Osteoblast (primary cell): ENCODE measurements at regions not wholly inside any gene's neighbourhood (a gene's known extent, or its start where the extent isn't known, plus 50 kb on each side); places are given as distances from the start of the nearest gene placed in this dataset.

Experiments
- DNase-seq: peaks from one replicate; pipeline ENCODE4 v3.0.0; 2011; ENCODE audit warnings: low spot score, mixed read lengths; ENCODE audit not compliant: insufficient read length; ENCODE audit errors: missing footprints
- H2AFZ ChIP-seq: 2 replicates; pipeline ENCODE4 v1.6.0; 2011; ENCODE audit warnings: mild to moderate bottlenecking, low read length
- H3K27ac ChIP-seq: 2 replicates; pipeline ENCODE4 v1.5.1; 2011; ENCODE audit warnings: mild to moderate bottlenecking, low read depth, low read length, moderate library complexity
- H3K27me3 ChIP-seq: 2 replicates; pipeline ENCODE4 v1.6.0; 2012; ENCODE audit warnings: mild to moderate bottlenecking, control low read depth, inconsistent platforms, low read length, moderate library complexity; ENCODE audit not compliant: insufficient read depth
- H3K36me3 ChIP-seq: 2 replicates; pipeline ENCODE4 v1.5.1; 2011; ENCODE audit warnings: mild to moderate bottlenecking, low read length, control low read depth, moderate library complexity; ENCODE audit not compliant: insufficient read depth
- H3K4me1 ChIP-seq: 2 replicates; pipeline ENCODE4 v1.5.1; 2011; ENCODE audit warnings: mild to moderate bottlenecking, low read length, control low read depth, moderate library complexity; ENCODE audit not compliant: insufficient read depth
- H3K4me2 ChIP-seq: 2 replicates; pipeline ENCODE4 v1.6.0; 2011; ENCODE audit warnings: mild to moderate bottlenecking, low read length; ENCODE audit not compliant: insufficient read depth
- H3K4me3 ChIP-seq: fragments of 200-600 bp; sonication (generic); 3 replicates; pipeline ENCODE4 v1.5.1; 2012; ENCODE audit warnings: mild to moderate bottlenecking, low read length, inconsistent platforms; ENCODE audit not compliant: insufficient read depth
- H3K79me2 ChIP-seq: 2 replicates; pipeline ENCODE4 v1.6.0; 2012; ENCODE audit warnings: mild to moderate bottlenecking, low read length, control low read depth, inconsistent platforms; ENCODE audit not compliant: insufficient read depth
- H3K9me3 ChIP-seq: 2 replicates; pipeline ENCODE4 v1.5.1; 2011; ENCODE audit warnings: low read depth, low read length, control low read depth
- H4K20me1 ChIP-seq: 2 replicates; pipeline ENCODE4 v1.6.0; 2012; ENCODE audit warnings: mild to moderate bottlenecking, low read length, control low read depth; ENCODE audit not compliant: insufficient read depth
- CTCF ChIP-seq: IDR thresholded peaks from 2 replicates; pipeline ENCODE4 v1.5.1; 2011; ENCODE audit warnings: mild to moderate bottlenecking, low read depth, low read length, moderate library complexity; ENCODE audit errors: extremely low read depth

DNA sequence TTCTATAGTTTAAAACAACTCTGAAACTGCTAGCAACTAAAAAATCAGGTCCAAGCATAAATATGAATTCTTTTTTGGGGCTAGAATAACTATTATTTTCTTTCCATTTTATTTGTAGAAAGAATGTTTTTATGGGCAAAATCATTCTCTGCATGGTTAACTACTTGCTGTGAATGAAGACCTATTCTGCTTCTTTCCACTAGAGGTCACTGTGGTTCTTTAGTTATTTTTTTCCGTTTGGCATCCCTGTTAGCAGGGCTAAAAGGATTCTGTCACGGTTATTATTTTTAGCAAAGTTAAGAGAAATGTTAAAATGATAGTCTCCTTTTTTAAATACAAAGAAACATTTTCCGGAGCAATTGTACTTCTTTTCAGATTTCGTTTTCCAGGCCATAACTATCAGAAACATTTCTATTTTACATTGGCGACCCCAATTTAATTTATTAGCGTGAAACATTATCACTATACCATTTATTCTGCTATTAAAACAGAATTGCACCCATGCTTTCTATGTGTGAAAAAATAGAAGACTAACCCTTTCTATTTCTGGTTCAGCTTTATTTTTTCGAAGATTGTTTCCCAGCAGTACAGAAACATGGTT is 404.8 kb downstream of the ATP23 start:
- Histone ChIP-seq H3K4me3 (no peak overlapping the region), H4K20me1 (no peaks in the 10 kb centered on the region), H3K36me3 (no peaks in the 10 kb centered on the region), H3K79me2 (no peaks in the 10 kb centered on the region), H3K9me3 (no peaks in the 10 kb centered on the region), H3K27ac (no peak overlapping the region), H3K4me1 (peaks cover 3% of the 10 kb centered on the region), H3K27me3 (no peaks in the 10 kb centered on the region), H3K4me2 (no peak overlapping the region), H2AFZ (no peak overlapping the region)
- DNase-seq = no peak
- TF ChIP-seq CTCF = peak; percentile 78

- no peak overlapping the region for H3K27ac ChIP-seq
- no peaks in the 10 kb centered on the region for H4K20me1 ChIP-seq
- H3K4me1 ChIP-seq = peaks cover 3% of the 10 kb centered on the region
- no peaks in the 10 kb centered on the region for H3K9me3 ChIP-seq
- no peaks in the 10 kb centered on the region for H3K79me2 ChIP-seq
- no peaks in the 10 kb centered on the region for H3K27me3 ChIP-seq
- no peak overlapping the region for H3K4me2 ChIP-seq
- no peaks in the 10 kb centered on the region for H3K36me3 ChIP-seq
- no peak overlapping the region for H3K4me3 ChIP-seq
- H2AFZ ChIP-seq = no peak overlapping the region
- no peak for TF ChIP-seq CTCF
- DNase-seq = no peak
Measured at GRCh38 chr12:58347188-58347587, 405.8 kb downstream of the ATP23 start.

DNA sequence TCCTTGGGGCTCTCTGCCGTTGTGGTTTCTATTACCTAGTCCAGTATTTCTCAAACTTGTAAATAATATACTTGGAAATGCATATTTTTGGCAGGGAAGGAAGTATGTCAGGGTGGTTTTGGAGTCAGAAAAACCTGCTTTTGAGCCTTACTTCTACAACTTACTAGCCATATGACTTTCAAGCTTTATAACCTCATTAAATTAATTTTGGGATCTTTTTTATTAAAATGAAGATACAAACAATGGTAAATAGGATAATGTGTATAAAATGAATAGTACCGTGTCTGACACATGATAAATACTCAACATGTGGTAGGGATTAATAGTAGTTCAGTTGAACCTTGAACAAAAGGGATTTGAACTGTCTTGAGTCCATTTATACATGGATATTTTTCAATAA is 406.3 kb downstream of the ATP23 start:
- no peak overlapping the region for H2AFZ ChIP-seq
- no peaks in the 10 kb centered on the region for H3K9me3 ChIP-seq
- no peak for DNase-seq
- H3K4me1 ChIP-seq = peaks cover under 1% of the 10 kb centered on the region
- no peak for TF ChIP-seq CTCF
- no peaks in the 10 kb centered on the region for H3K79me2 ChIP-seq
- H3K36me3 ChIP-seq = no peaks in the 10 kb centered on the region
- no peak overlapping the region for H3K4me2 ChIP-seq
- no peak overlapping the region for H3K4me3 ChIP-seq
- no peaks in the 10 kb centered on the region for H3K27me3 ChIP-seq
- H4K20me1 ChIP-seq = no peaks in the 10 kb centered on the region
- H3K27ac ChIP-seq = no peak overlapping the region

DNA sequence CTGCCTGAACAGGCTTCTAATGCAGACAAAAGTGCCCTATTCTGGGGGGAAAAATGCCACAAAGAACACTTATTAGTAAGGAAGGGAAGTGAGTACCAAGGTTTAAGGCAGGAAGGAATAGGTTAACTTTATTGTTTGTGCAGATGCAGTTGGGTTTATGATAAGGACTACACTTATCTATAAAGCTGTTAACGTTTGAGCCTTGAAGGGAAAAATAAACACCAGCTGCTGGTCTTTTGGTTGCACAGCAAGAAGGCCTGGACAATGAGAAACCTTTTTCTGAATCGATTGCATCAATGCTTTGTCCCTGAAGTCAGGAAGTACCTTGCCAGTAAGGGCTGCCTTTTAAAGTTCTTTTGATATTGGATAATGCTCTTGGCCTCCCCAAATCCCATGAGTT is 407.8 kb downstream of the ATP23 start:
- Histone ChIP-seq H3K4me1 (no peaks in the 10 kb centered on the region), H3K27ac (no peak overlapping the region), H3K36me3 (no peaks in the 10 kb centered on the region), H3K4me2 (no peak overlapping the region), H4K20me1 (no peaks in the 10 kb centered on the region), H3K27me3 (no peaks in the 10 kb centered on the region), H2AFZ (no peak overlapping the region), H3K9me3 (no peaks in the 10 kb centered on the region), H3K4me3 (no peak overlapping the region), H3K79me2 (no peaks in the 10 kb centered on the region)
- TF ChIP-seq CTCF = no peak
- DNase-seq = no peak
